GM18907 (cell line): ENCODE measurements at regions not wholly inside any gene's neighbourhood (a gene's known extent, or its start where the extent isn't known, plus 50 kb on each side); places are given as distances from the start of the nearest gene placed in this dataset.
"Not testable (repeated sequence)": the region's sequence is repeated elsewhere in the genome, so short reads cannot be mapped to it uniquely, and the experiment has no call there.

ENCODE experiments used
- ATAC-seq: cut with Tn5 transposase; IDR thresholded peaks from one replicate; pipeline ENCODE4 v1.9.1; 2021; ENCODE audit warnings: mild to moderate bottlenecking, moderate library complexity; ENCODE audit not compliant: unreplicated experiment

GRCh38 chr9:38134611-38135237 is 65.7 kb upstream of the SHB start:
- ATAC-seq = no peak

DNA sequence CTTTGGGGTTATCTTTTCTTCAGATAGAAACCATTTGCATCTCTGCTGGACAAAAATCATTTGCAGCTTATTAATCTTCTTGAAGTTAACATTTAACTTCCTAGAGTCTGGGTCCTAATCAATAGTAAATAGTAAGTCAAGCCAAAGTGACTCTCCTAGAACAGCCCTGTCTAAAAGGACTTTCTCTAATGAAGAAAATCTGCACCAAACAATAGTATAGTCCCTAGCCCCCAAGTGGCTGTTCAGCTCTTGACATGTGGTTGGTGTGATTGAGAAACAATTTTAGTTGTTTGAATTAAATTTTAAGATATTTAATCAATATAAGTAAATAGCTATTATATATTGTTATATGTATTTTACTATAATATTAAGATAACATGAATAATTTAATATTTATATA is 64.6 kb upstream of the SHB start:
- ATAC-seq = no peak

- no peak for ATAC-seq
Observed at GRCh38 chr9:38132956-38133355, 63.9 kb upstream of the SHB start.

GRCh38 chr9:38131729-38132128 is 62.7 kb upstream of the SHB start:
- ATAC-seq = no peak

GRCh38 chr9:38130724-38131123 is 61.7 kb upstream of the SHB start:
- ATAC-seq = no peak

GRCh38 chr9:38129366-38129765 is 60.3 kb upstream of the SHB start:
- ATAC-seq = no peak

DNA sequence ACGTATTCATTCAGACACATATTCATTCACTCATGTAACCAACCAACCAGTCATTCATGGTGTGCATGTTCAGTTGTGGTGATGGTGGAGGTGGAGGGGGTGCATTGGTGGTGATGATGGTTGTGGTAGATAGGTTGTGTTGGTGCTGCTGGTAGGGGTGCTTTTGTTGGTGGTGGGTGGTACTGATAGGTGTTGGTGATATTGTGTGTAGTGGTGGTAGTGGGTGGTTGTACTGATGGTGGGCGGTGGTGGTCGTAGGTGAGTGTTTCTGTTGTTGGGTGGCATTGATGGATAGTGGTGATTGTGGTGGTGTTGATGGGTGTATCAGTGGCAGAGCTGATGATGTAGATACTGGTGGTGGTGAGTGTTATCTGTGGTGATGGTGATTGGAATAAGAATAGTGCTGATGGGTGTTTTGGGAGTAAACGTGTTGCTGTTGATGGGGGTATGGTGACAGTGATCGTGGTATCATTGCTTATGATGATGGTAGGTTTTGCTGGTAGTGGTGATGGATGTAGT is 59.8 kb upstream of the SHB start:
- ATAC-seq = no peak

DNA sequence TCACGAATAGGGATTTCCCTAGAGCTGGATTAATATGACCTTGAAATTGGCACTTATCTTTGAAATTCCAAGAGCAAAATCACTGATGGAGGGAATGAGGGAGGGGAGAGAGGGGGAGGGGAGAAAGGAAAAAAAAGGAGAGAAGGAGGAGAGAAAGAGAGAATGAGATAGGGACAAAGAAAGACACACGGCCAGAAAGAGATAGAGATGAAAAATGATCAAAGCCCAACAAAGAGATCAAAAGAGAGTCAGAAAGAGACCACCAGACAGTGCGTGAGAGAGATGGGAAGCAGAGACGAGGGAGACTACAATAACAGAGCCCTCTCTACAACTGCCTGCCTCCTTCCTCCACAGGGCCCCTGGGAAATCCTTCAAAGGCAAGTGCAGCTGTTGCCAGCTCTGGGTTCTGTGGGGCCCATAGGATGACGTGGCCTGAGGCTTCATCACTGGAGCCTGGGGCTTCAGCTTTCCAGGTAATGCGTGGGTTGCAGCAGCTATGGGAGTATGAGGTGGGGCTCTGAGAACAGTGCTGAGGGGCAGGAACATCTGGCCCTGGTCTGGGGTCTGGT is 58.3 kb upstream of the SHB start:
- no peak for ATAC-seq

GRCh38 chr9:38126730-38127129 is 57.7 kb upstream of the SHB start:
- no peak for ATAC-seq

DNA sequence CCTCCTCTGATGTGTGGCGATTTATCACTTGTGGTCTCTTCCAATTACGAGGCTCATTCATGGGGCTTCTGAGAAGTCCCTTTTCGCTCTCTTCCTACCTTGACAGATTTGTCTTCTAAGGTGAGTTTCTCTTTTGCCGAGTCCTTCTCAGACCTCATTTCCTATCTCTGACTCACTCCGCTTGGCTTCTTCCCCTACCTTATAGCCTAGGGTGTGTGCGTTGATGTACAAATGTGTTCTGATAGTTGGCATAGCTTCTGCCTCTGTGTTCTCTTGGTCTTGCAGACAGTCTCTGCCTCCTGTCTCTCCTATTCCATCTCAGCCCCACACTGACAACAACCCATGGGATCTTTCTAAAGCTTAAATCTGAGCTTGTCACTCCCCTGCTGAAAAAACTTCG is 56.9 kb upstream of the SHB start:
- ATAC-seq = no peak

DNA sequence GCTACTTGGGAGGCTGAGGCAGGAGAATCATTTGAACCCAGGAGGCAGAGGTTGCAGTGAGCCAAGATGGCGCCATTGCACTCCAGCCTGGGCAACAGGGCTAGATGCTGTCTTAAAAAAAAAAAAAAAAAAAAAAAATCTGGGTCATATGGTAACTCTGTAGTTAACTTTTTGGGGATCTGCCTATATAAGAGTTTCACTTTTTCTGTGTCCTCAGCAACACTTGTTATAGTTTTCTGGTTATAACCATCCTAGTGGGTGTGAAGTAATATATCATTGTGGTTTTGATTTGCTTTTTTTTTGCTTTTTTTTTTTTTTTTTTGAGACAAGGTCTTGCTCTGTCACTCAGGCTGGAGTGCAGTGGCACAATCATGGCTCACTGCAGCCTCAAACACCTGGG is 54.3 kb upstream of the SHB start:
- not testable (repeated sequence) for ATAC-seq

GRCh38 chr9:38120961-38121360 is 51.9 kb upstream of the SHB start:
- ATAC-seq = no peak

DNA sequence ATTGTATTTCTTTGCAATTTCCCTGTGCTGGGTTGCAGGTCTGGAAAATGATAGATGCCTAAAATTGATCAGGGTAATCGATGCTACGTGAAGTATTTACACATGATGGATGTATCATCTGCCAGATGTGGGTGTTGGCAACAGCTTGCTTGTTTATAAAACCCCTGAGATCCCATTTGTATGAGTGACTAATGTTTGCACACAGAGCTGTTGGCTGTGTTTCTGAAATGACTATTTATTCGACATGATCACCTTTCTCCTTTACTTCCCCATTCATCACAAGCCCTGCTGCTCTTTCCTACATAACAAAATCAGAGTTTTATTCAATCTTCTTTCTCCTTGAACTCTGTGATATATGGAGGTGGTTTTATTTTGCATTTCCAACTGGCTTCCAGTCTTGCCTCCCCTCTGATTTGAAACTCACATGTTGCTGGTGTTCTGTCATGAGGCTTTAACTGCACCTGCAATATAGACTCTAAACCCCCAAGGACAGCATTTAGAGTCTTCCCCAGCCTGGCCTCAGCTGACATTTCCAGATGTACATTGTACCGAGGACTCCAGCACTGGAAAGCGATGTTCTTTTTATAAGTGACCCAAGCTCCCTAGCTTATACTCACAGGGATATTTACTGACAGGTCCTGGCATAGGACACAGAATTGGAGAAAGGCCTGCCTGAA is 50.7 kb upstream of the SHB start:
- ATAC-seq = no peak

GRCh38 chr9:38118862-38119438 is 49.9 kb upstream of the SHB start:
- ATAC-seq = no peak
